HG02798 (cell line): ENCODE measurements at regions not wholly inside any gene's neighbourhood (a gene's known extent, or its start where the extent isn't known, plus 50 kb on each side); places are given as distances from the start of the nearest gene placed in this dataset.
"Not testable (repeated sequence)": the region's sequence is repeated elsewhere in the genome, so short reads cannot be mapped to it uniquely, and the experiment has no call there.

Experiments used
- ATAC-seq: cut with Tn5 transposase; IDR thresholded peaks from one replicate; pipeline ENCODE4 v1.9.1; 2021; ENCODE audit warnings: mild to moderate bottlenecking; ENCODE audit not compliant: unreplicated experiment, poor library complexity

GRCh38 chr3:193114431-193115340 lies 126.3 kb upstream of the PLAAT1 start:
- ATAC-seq = no peak

DNA sequence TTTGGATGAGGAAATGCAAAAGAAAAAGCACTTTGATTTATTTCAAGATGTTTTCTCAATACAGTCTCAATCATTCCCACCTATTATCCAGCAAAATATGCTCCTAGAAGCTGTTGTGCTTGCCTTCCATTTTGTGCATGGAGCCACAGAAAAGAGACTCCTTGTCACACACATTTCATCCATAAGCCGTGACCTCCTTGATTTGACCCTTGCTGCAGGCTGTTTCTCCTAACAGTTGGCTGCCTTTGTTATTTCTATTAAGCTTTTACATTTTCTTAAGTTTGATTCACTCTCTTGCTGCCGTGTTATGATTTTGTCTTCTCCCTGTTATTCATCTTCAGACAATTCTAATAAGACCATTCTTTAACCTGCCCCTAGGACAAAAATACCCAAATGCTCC lies 124.2 kb upstream of the PLAAT1 start:
- no peak for ATAC-seq

DNA sequence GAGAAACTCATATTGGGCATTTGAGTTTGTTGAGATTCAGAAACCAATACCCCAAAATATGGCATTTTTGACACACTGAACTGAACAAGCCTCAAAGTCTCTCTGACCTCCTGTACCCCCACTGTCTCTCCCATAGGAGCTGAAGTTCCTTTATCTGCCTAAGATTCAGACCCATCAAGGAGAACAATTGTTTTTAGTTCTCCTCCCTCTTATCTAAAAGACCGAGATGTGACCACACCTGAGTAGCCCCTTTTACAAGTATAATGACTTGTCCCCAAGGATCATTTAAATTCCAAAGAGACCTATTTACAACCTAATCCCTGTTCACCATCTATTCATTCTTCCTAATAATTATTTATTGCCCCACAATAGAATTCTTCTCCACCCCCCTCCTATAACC lies 122.1 kb upstream of the PLAAT1 start:
- ATAC-seq = no peak

DNA sequence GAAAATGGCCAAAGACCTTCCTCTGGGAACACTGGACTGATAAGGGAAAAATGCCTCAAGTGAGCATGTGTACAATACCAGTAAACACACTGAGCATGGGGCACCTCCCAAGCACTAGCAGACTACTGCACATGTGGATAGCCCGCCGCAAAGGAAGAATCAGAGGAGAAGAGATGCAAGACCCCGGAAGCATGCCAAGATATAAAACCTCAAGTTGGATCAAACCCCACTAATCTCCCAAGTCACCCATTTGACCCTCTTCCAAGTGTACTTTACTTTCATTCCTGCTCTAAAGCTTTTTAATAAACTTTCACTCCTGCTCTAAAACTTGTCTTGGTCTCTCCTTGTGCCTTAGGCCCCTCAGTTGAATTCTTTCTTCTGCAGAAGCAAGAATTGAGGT lies 121.1 kb upstream of the PLAAT1 start:
- ATAC-seq = no peak

DNA sequence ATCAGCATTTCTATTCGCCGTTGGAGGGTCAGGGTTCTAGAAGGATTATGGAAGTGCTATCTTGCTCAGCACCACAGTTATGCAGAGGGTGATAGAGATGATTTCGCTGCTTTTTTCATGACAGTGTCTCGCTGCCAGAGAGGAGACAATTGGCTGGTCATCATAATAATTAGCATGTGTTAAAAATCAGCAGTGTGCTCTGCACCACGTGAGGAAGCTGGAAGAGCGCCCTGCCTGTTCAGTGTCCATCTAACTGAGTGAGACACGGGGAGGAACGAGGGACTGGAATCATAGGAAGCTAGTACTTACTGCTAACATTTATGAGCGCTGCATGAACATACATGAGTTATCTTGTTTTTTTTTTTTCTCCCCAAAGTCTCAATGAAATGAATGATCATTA lies 116.2 kb upstream of the PLAAT1 start:
- ATAC-seq = no peak

DNA sequence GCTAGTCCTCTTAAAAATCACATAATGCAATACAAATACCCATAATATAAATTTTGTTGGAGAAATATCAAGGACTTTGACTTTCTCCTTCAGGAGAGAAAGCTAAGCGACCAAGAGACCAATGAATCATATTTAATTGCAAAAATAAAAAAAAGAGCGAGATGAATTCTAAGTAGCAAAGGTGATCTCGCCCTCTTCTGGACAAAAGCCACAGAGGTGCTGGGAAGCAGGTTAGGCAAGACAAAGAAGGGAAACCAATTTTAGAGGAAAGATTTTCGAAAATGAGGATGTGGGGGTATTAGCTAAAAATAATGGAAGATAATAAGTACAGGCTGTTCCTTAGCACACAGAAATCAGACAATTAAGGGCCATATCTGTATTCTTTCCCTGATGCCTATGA lies 111.4 kb upstream of the PLAAT1 start:
- no peak for ATAC-seq

- ATAC-seq = no peak
Observed at GRCh38 chr3:193130576-193130975, 110.4 kb upstream of the PLAAT1 start.

GRCh38 chr3:193132241-193132640 lies 108.8 kb upstream of the PLAAT1 start:
- ATAC-seq = no peak

- ATAC-seq = no peak
Observed at GRCh38 chr3:193132964-193133363, 108.1 kb upstream of the PLAAT1 start.

- ATAC-seq = no peak
Observed at GRCh38 chr3:193134856-193135255, 106.2 kb upstream of the PLAAT1 start.

DNA sequence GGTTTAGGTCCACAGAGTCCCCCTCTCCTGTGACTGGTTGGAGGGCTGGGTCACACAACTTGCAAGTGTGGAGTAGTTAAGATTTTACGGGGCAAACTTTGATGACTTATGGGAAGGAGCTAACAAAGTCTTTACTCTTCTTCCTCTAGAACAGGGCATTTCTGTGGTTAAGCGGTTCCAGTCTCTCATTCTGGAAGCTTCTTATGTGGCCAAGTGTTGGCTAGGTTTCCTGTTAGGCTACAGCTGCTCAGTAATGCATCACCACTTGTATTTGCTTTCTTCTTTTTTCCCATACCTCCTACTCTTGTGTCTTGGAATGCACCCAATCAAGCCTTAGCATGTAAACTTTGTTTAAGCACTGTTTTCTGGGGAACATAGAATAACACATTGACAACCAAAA lies 100.6 kb upstream of the PLAAT1 start:
- no peak for ATAC-seq

DNA sequence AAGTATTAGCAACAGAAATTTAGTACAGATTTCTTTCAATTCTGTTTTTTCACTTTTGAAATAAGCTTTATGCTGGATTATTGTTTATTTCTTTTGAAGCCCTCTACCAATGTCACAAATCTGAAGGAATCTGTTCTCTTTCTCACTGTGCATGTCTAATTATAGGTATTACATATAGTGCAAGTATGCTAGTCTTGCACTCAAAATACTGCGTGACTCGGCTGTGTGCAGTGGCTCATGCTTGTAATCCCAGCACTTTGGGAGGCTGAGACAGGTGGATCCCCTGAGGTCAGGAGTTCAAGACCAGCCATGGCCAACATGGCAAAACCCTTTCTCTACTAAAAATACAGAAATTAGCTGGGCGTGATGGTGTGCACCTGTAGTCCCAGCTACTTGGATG lies 95.8 kb upstream of the PLAAT1 start:
- no peak for ATAC-seq

DNA sequence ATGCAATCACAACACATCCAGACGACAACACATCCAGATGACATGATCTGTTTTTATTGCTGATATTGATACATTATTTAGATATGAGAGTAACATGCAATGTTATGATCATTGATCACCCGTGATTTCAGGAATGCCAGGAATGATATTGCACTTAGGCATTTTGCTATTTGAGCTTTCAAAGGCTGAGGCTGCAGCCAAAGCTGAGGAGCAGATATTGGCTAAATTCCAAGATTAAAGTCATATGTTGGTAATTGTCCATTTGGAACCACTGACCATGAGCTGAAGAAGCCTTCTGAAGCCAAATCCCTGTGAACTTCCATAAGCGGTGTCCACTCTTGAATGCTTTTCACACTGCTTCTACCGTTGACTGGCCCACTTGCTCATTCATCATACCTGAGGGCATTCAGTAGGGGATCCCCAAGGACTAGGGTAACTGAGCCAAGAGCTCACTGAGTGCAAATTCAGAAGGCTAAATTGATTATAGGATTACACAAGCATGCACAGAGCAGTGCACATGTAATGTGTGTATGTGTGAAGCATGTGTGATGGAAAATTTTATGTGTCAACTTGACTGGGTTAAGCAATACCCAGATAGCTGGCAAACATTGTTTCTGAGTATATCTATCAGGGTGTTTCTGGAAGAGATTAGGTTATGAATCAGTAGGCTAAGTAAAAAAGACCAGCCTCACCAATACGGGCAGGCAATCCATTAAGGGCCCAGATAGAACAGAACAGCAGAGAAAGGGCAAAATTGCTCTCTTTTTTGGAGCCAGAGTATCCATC lies 92.1 kb upstream of the PLAAT1 start:
- no peak for ATAC-seq

- no peak for ATAC-seq
Observed at GRCh38 chr3:193149998-193150397, 91.0 kb upstream of the PLAAT1 start.

GRCh38 chr3:193155044-193155781 lies 85.8 kb upstream of the PLAAT1 start:
- ATAC-seq = not testable (repeated sequence)

DNA sequence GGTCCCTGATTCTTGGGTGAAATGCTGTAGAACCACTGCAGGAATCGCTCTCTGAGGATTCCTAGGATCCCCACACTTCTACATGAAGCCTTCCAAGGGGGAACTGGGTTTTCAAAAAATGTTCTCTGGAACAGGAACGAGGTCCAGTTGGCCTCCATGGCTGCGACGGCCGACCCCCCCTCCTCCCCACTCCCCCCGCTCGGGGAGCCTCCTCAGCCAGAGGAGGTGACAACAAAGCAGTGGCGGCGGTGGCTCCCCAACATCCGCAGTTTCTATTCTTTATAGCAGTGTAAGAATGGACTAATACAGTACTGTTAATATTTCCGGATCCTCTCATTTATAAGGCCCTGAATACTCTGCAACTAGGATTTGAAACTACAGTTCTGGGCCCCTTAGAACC lies 84.0 kb upstream of the PLAAT1 start:
- ATAC-seq = no peak

- no peak for ATAC-seq
Observed at GRCh38 chr3:193165431-193166120, 75.4 kb upstream of the PLAAT1 start.

GRCh38 chr3:193168931-193169330 lies 72.1 kb upstream of the PLAAT1 start:
- ATAC-seq = no peak

DNA sequence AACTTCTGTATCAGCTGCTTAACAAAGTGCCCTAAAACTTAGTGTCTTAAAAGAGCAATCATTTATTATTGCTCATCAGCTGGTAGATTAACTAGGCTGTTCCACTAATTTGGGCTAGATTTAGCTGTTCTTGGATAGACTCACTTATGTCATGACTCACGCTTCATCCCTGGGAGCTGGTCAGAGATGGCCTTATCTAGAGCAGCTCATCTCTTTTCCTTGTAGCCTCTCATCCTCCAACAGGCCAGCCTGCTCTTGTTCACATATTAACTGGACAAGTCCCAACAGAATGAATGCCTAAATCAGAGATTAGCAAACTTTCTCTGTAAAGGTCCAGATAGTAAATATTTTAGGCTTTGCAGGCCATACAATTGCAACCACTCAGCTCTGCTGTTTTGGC lies 66.9 kb upstream of the PLAAT1 start:
- no peak for ATAC-seq

GRCh38 chr3:193179332-193180012 lies 61.5 kb upstream of the PLAAT1 start:
- ATAC-seq = not testable (repeated sequence)
